ENCODE measurements at regions not wholly inside any gene's neighbourhood (a gene's known extent, or its start where the extent isn't known, plus 50 kb on each side); places are given as distances from the start of the nearest gene placed in this dataset.
"Not testable (repeated sequence)": the region's sequence is repeated elsewhere in the genome, so short reads cannot be mapped to it uniquely, and the experiment has no call there.

DNA sequence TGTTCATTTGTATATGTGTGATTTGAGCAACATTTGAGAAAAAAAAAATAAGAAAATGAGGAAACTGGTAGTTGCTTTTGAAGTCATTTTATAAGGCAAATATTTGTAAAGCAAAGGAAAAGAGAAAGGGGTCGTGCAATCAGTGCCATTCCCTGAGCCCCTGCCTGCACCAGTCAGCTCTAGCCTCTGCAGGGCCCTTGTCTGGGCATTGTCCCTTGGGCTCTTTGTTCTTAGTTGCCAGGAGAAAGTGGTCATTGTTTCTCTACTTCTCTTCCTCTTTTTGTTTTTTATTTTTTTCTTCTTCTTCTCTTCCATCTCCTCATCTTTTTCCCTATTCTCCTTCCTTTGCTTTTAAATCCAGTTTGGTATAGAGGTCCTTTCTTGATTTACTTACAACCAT lies 175.3 kb upstream of the CREB1 start:
- DNase-seq = peak in 1 of 51 donors; percentile 6

- no peak for DNase-seq
These were observed 173.2 kb upstream of the CREB1 start for GRCh38 chr2:207356567-207356966.

GRCh38 chr2:207357216-207357615 lies 172.5 kb upstream of the CREB1 start:
- DNase-seq = no peak

GRCh38 chr2:207362716-207363115 lies 167.0 kb upstream of the CREB1 start:
- DNase-seq = no peak

GRCh38 chr2:207363761-207364290 lies 165.9 kb upstream of the CREB1 start:
- no peak for DNase-seq

GRCh38 chr2:207370646-207371045 lies 159.1 kb upstream of the CREB1 start:
- no peak for DNase-seq

DNA sequence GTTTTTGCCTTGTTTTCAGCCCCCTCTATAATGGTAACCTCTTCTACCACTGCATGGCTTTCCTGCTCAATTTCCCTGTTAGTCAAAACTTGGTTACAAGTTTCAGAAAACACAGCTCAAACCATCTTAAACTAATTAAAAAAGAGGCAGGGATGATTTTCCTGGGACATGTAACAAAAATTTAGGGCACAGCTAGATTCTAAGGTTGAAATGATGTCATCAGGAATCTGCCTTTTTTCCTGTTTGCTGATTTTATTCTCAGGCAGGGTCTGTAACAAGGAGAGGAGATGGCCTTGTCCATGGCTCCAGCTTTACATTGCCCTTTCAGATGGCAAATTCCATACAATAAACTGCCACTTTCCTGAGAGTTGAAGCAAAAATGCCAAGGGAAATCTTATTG lies 157.9 kb upstream of the CREB1 start:
- DNase-seq = no peak

DNA sequence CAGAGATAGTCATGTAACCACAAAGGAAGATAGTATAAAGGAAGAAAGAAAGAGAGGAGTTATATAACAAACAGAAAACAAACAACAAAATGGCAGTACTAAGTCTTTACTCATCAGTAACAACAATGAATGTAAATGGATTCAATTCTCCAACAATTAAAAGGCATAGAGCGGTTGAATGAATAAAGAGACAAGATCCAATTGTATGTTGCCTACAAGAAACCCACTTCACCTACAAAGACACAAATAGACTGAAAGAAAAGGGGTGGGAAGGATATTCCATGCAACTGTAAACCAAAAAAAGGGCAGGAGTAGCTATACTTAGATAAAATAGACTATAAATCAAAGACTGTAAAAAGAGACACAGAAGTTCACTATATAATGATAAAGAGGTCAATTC lies 157.3 kb upstream of the CREB1 start:
- DNase-seq = no peak

GRCh38 chr2:207375207-207375875 lies 154.4 kb upstream of the CREB1 start:
- no peak for DNase-seq

DNA sequence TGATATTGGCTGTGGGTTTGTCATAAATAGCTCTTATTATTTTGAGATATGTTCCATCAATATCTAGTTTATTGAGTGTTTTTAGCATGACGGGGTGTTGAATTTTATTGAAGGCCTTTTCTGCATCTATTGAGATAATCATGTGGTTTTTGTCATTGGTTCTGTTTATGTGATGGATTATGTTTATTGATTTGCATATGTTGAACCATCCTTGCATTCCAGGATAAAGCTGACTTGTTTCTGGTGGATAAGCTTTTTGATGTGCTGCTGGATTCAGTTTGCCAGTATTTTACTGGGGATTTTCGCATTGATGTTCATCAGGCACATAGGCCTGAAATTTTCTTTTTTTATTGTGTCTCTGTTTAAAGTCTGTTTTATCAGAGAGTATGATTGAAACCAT lies 151.1 kb upstream of the CREB1 start:
- DNase-seq = not testable (repeated sequence)

- DNase-seq = no peak
These were observed 144.7 kb upstream of the CREB1 start for GRCh38 chr2:207385076-207385475.

GRCh38 chr2:207385903-207386302 lies 143.9 kb upstream of the CREB1 start:
- no peak for DNase-seq

DNA sequence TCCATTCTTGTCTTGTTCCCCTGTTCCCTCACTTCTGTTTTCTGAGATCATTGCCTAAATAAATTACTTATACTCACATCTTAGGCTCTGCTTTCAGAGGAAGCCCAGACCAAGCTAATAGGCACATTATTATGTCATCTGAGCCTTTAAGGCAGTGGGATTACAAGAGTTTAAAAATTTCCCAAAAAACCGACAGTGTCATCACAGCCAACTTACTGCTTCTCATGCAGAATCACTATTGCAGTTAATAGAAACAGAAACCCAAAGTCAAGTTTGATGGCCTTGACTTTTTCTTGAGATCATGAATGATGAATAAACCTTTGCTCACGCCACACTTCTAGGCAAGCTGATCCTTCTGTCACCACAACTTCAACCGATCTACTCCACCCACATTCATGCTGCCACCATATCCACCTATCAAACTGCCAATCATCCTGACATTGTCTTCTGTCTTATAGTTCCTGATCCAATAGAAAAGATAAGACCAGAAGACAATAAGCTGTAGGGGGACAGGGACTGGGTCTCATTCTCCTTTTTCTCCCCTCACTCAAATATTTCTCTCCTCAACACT lies 142.7 kb upstream of the CREB1 start:
- DNase-seq = no peak

GRCh38 chr2:207390302-207391095 lies 139.3 kb upstream of the CREB1 start:
- no peak for DNase-seq

DNA sequence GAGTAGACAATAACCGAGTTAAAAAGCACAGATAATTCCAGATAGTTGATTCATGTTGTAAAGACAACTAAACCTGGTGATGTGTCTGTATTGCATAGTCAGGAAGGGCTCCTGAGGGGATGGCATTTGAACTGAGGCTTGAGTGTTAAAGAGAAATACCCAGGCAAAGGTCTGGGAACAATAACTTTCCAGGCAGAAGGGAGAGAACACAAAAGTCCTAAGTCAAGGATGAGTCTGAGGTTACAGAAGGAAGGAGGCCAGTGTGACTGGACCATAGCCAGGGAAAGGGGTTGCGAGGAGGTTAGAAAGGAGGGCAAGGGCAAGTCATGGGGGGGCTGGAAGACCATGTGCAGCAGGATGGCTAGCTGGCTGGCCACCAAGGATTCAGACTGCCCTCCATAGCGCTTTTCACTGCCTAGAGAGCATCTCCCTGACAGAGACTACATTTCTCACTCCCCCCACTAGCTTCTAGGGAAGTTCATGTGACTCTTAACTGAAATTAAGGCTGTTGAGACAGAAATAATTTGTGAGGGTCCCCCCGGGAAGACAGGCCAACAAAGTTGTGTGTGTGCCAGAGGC lies 135.5 kb upstream of the CREB1 start:
- no peak for DNase-seq

DNA sequence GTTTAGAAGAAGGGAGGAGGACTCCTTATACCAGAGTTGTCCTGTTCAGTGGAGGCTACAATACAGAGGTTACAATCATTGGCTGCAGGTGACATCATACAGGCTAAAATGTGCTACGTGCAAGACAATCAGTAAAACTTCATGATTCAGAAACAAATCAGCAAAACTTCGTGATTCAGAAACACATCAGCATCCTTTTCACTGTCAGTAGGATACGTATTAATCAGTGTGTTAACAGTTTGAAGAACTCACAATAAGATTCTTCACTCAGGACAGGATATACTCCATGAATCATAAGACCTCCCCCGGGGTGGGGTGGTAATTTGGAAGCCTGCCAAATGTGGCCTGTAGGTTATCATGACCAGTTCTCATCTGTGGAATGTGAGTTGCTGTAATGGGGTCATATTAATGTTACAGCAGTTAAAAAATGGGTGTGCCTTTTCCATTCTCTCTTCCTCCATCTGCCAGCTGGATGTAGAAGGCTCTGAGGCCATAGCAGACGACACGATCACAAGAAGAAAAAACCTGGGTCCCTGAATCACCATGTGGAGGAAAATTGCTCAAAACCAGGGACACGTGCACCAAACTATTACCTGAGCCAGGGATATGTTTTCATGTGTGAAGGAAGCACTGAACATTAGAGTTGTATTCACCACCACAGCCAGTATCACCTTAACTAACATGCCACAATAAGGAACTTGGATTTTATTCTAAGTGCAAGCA lies 134.8 kb upstream of the CREB1 start:
- no peak for DNase-seq

DNA sequence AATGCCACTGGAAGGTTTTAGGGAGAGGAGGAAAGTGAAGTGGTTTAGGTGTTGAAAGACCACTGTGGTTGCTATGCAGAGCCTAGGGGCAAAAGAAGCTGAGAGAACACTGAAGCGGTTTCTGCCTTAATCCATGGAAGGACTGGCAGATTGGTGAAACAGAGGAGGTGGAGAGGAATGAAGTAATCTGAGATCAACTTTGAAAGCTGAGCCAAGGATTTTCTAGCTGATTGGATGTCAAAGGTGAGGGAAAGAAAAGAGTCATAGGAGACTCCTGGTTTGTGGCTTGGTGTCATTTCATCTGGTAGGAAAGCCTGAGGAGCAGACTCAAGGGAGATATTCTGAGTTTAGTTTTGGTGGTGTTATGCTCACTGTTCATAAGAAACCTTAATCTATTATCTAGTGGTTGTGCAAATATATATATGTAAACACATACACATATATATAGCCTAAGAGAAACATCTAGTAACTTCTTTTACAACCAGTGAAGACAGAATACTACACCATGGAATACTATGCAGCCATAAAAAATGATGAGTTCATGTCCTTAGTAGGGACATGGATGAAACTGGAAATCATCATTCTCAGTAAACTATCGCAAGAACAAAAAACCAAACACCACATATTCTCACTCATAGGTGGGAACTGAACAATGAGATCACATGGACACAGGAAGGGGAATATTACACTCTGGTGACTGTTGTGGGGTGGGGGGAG lies 134.1 kb upstream of the CREB1 start:
- DNase-seq = no peak

GRCh38 chr2:207397917-207398655 lies 131.7 kb upstream of the CREB1 start:
- no peak for DNase-seq

GRCh38 chr2:207399301-207399700 lies 130.5 kb upstream of the CREB1 start:
- DNase-seq = peak in 1 of 51 donors; percentile 4

DNA sequence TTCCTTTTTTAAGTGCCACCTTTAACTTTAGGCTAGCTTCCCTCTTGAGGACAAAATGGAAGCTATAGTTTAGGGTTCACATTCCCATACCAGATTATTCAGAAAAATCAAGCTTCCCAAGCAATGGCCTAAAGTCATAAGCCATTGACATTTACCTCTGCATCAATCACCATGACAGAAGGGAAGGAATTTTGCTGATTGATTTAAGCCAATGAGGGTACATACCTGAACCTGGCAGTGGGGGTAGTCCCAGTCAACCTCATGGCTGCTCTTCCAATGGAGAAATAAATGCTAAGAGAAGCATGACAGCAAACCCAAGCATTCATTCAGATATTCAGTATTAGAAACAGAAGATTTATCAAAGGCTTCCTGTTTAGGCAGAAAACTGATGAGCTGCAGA lies 128.4 kb upstream of the CREB1 start:
- DNase-seq = no peak
